Stomach (tissue), 8 donors: ENCODE measurements at regions not wholly inside any gene's neighbourhood (a gene's known extent, or its start where the extent isn't known, plus 50 kb on each side); places are given as distances from the start of the nearest gene placed in this dataset.

ENCODE experiments used
- DNase-seq, 2 donors: peaks; one replicate each; pipeline versions ENCODE4 v3.0.0 to v3.0.0-alpha.2; 2013 to 2019
- H3K27ac ChIP-seq, 5 donors: fragments of 200-600 bp in 4 of 5; sonication (generic) in 4 of 5; one replicate each; pipeline ENCODE4 v1.5.1; 2013 to 2019; ENCODE audit warnings: mild to moderate bottlenecking in 1 of 5, moderate library complexity in 1 of 5
- H3K27me3 ChIP-seq, 3 donors: fragments of 200-600 bp; sonication (generic); one replicate each; pipeline ENCODE4 v1.5.1; 2017 to 2019; ENCODE audit warnings: mixed run types in 1 of 3
- H3K36me3 ChIP-seq, 4 donors: fragments of 200-600 bp; sonication (generic); 1 replicate in 3 of 4; 2 replicates in 1 of 4; pipeline ENCODE4 v1.5.1; 2016 to 2019
- H3K4me1 ChIP-seq, 4 donors: fragments of 200-600 bp; sonication (generic); one replicate each; pipeline ENCODE4 v1.5.1; 2016 to 2019
- H3K4me3 ChIP-seq, 4 donors: fragments of 200-600 bp; sonication (generic) in 3 of 4; one replicate each; pipeline ENCODE4 v1.5.1; 2016 to 2019; ENCODE audit warnings: mild to moderate bottlenecking in 1 of 4
- H3K9me3 ChIP-seq, 4 donors: fragments of 200-600 bp; sonication (generic); one replicate each; pipeline ENCODE4 v1.5.1; 2016 to 2019
- CTCF ChIP-seq, 7 experiments: fragments of 450-650 bp in 4 of 7; fragments of 200-600 bp in 3 of 7; sonication (generic) in 3 of 7; IDR thresholded peaks; one replicate each; pipeline ENCODE4 v1.5.1; 2016 to 2019; ENCODE audit warnings: antibody characterized with exemption in 7 of 7, control low read depth in 2 of 7, mild to moderate bottlenecking in 1 of 7
- EP300 ChIP-seq: sonication (generic); formaldehyde crosslinking; IDR thresholded peaks from one replicate; pipeline ENCODE4 v1.6.1; 2017; ENCODE audit warnings: antibody characterized with exemption
- POLR2A ChIP-seq, 4 donors: fragments of 450-650 bp; IDR thresholded peaks; one replicate each; pipeline ENCODE4 v1.6.1; 2016; ENCODE audit warnings: antibody characterized with exemption in 4 of 4, control low read depth in 2 of 4, mild to moderate bottlenecking in 1 of 4, moderate library complexity in 1 of 4
- POLR2AphosphoS5 ChIP-seq, 3 donors: sonication (generic); formaldehyde crosslinking; IDR thresholded peaks; one replicate each; pipeline ENCODE4 v1.6.1; 2016; ENCODE audit warnings: antibody characterized with exemption in 3 of 3
- WGBS, 5 donors: extraction: QIAGEN DNeasy Blood & Tissue Kit in 3 of 5; methylation state at CpG; one replicate each; pipeline versions ENCODE4 v1.1.5 to v1.1.7; 2013 to 2018; 5-methylcytosine and 5-hydroxymethylcytosine counted together
- intact Hi-C: fragments of 100-400 bp; cut with DNase I; formaldehyde crosslinking; loops from one replicate; pipeline ENCODE4 v1.15.1; 2023; ENCODE audit warnings: low total_unique reads
- donor health status: healthy with polysubstance abuse.
- donor health status: Bipolar disorder and iron deficiency.
- donor health status: healthy.

GRCh38 chr3:72113564-72113963 lies 328.6 kb upstream of the PROK2 start:
- Histone ChIP-seq H3K9me3 (no peaks in the 10 kb centered on the region), H3K36me3 (no peaks in the 10 kb centered on the region), H3K4me1 (peaks cover 0 to 18% (median 3%) of the 10 kb centered on the region in 4 donors), H3K27ac (no peak overlapping the region), H3K27me3 (no peaks in the 10 kb centered on the region), H3K4me3 (no peak overlapping the region)
- DNase-seq, result no peak
- TF ChIP-seq EP300 (no peak), CTCF (IDR thresholded peaks at IDR 0.05) (no peak), POLR2AphosphoS5 (IDR thresholded peaks at IDR 0.05) (no peak), POLR2A (IDR thresholded peaks at IDR 0.05) (no peak)
- WGBS, 5 donors, result 65 to 92% (median 83%) methylated on average over 1 of the region's 1 CpG
- intact Hi-C loops, result no loop called here

- 87 to 91% (median 91%) methylated on average over 3 of the region's 3 CpGs for WGBS, 5 donors
- intact Hi-C loops, result no loop called here
- no peak overlapping the region for H3K27ac ChIP-seq
- no peaks in the 10 kb centered on the region for H3K9me3 ChIP-seq
- DNase-seq, result no peak
- H3K4me3 ChIP-seq, result no peak overlapping the region
- no peaks in the 10 kb centered on the region for H3K36me3 ChIP-seq
- peaks cover 0 to 18% (median 0%) of the 10 kb centered on the region in 4 donors for H3K4me1 ChIP-seq
- no peaks in the 10 kb centered on the region for H3K27me3 ChIP-seq
- TF ChIP-seq EP300, result no peak
- no peak for TF ChIP-seq POLR2AphosphoS5 (IDR thresholded peaks at IDR 0.05)
- no peak for TF ChIP-seq CTCF (IDR thresholded peaks at IDR 0.05)
- TF ChIP-seq POLR2A (IDR thresholded peaks at IDR 0.05), result no peak
Measured at GRCh38 chr3:72112435-72112834, 327.5 kb upstream of the PROK2 start.

GRCh38 chr3:72111265-72112205 lies 326.6 kb upstream of the PROK2 start:
- TF ChIP-seq POLR2AphosphoS5 (IDR thresholded peaks at IDR 0.05) (no peak), POLR2A (IDR thresholded peaks at IDR 0.05) (no peak), CTCF (IDR thresholded peaks at IDR 0.05) (no peak), EP300 (no peak)
- DNase-seq, result peak in 1 of 2 donors; percentile 49
- Histone ChIP-seq H3K4me1 (peaks cover 0 to 18% (median 0%) of the 10 kb centered on the region in 4 donors), H3K36me3 (no peaks in the 10 kb centered on the region), H3K9me3 (no peaks in the 10 kb centered on the region), H3K4me3 (no peak overlapping the region), H3K27ac (no peak overlapping the region), H3K27me3 (no peaks in the 10 kb centered on the region)
- intact Hi-C loops, result no loop called here
- 69 to 79% (median 75%) methylated on average over 7 of the region's 7 CpGs for WGBS, 5 donors

DNA sequence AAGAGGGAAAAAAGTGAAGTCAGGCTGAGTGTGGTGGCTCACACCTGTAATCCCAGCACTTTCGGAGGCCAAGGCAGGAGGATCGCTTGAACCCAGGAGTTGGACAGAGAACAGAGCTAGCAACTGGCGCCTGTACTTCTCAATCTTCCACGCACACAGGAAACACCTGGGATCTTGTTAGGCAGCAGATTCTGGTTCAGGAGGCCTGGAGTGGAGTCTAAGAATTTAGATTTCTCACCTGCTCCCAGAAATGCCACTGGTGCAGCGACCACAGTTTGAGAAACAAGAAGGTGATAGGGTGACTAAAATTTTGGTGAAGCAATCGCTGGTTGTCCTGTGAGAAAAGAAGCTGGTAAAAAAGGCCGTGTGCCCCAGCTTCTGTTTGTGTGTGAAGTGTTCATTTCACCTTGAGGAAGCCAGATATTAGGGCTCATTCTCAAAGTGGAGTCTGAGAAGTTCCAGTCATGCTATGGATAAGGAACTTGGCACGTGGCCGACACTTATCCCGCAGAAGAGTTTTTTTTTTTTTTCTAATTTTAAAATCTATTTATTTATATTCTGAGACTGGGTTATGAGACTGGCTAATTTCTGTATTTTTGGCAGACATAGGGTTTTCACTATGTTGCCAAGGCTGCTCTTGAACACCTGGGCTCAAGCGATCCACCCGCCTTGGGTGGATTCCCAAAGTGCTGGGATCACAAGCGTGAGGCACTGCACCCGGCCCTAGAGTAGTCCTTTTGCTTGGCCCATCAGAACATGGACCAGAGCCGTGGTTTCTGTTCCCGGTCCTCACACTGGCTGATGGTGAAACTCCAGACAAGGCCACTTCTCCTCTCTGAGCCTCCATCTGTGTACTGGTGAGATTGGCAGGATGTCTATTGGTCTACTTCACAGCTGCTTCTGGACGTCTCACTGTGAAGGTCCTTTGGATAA lies 324.6 kb upstream of the PROK2 start:
- peak in 1 of 2 donors; percentile 36 for DNase-seq
- intact Hi-C loops, result no loop called here
- WGBS, 5 donors, result 70 to 81% (median 73%) methylated on average over 17 of the region's 17 CpGs
- Histone ChIP-seq H3K27ac (no peak overlapping the region), H3K27me3 (no peaks in the 10 kb centered on the region), H3K9me3 (no peaks in the 10 kb centered on the region), H3K4me1 (peaks cover 0 to 14% (median 0%) of the 10 kb centered on the region in 4 donors), H3K4me3 (no peak overlapping the region), H3K36me3 (no peaks in the 10 kb centered on the region)
- TF ChIP-seq EP300 (no peak), CTCF (IDR thresholded peaks at IDR 0.05) (no peak)
